NCI-H748 (cell line): ENCODE measurements at regions not wholly inside any gene's neighbourhood (a gene's known extent, or its start where the extent isn't known, plus 50 kb on each side); places are given as distances from the start of the nearest gene placed in this dataset.
"Not testable (repeated sequence)": the region's sequence is repeated elsewhere in the genome, so short reads cannot be mapped to it uniquely, and the experiment has no call there.

Source experiments
- DNase-seq: peaks from one replicate; lab custom pipeline; 2025; ENCODE audit not compliant: unreplicated experiment; lab: John Stamatoyannopoulos, UW

DNA sequence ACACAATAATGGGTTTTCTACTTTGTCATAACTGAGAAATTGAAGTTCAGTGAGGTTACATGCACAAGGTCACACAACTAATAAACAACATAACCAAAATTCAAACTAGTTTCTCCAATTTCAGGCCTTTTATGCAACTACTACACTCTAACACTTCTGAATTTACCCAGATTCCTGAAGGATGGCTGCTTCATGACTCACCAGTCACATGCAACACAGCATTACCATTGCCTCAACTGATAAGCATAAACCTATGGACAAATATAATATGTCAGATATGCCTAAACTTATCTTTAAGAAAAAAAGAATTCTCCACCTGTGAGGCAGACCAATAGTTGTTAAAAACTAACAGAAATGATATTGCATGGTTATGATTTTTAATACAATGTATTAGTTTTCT lies 586.5 kb upstream of the SLC8A1 start:
- no peak for DNase-seq

DNA sequence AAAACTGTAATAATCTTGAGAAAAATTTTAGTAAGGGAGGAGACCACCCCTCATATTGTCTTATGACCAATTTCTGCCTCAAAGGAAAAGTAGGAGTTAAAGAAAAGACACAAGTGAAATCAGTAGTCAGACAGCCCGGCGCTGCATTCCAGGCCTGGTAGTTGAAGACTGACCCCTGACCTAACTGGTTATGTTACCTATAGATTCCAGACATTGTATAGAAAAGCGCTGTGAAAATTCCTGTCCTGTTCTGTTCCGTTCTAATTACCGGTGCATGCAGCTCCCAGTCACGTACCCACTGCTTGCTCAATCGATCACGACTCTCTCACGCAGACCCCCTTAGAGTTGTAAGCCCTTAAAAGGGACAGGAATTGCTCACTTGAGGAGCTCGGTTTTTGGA lies 587.9 kb upstream of the SLC8A1 start:
- not testable (repeated sequence) for DNase-seq

DNA sequence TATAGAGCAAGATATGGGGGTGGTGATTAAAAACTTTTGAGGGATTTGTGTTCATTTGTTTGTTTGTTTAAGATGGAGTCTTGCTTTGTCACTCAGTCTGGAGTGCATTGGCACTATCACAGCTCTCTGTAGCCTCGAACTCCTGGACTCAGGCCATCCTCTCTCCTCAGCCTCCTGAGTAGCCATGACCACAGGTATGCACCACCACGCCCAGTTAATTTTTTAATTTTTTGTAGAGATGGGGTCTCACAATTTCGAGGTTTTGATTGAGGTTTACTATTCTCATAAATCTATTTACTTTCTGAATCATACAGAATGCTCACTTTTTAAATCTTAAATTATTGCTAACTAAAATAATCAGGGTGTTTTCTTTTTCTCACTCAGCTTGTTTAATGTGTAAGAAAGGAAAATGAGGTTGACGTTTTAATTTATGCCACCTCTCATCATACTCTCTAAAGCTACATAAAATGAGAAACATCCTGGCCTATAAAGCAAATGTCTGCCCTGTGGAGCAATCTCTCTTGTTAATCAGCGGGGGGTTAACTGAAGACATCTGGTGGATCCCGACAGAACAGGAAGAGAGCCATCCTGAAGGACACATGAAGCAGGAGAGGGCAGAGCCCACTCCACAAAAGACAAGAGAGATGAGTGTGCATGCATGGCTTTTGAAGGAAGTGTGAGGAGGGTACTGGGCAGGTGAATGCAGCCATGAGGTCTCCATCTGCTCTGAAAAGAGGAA lies 589.1 kb upstream of the SLC8A1 start:
- DNase-seq = no peak

GRCh38 chr2:41042343-41042742 lies 590.5 kb upstream of the SLC8A1 start:
- no peak for DNase-seq

DNA sequence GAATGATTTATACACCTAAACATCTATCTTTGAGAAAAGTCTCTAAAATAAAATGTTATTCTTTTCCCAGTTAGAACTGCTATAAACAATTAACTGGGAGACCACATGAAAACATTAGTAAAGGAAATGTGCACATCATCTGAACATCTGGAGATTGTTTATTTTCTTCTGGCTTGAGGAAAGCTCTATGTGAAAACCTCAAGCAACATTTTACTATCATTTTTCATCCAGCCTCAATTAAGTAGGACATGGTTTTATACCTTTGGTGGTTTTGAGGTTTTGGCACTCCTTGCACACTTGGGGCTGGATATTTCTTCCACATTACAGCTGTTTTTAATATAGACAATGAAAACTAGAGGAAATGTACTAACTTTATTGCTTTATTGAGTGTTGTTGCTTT lies 609.5 kb upstream of the SLC8A1 start:
- DNase-seq = no peak

DNA sequence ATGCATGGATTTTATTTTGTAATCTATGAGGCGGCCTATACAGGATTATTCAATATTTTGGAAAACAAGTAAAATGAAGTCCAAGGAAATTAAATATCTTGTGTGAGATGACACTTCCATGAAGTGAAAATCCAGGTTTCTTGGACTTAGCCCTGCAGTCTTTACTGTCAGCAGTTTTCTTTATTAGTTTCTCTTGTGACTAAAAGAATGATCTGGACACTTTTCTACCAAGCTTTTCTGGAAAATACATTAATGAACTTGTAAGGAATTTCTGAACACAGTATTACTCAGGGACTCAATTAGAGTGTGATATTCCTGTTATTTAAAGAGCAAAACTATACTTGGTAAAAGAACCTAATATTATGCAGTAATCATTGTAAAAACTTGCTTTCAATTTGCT lies 610.4 kb upstream of the SLC8A1 start:
- no peak for DNase-seq

DNA sequence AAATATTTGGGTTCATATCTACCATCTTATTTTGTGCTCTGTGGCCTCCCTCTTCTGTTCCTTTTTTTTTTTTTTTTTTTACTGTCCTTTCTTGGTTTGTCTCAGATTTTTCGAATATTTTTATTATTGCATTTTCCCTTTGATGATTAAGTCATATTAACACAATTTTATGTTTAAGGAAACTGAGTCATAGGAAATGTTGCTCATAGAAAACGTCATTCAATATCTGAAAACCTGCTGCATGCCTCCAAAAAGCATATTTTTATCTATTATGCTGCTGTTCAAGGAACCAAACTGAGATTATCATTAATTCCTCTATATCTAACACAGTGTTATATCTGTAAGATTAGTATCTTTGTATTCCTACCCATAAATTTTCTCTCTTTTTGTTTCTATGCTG lies 614.3 kb upstream of the SLC8A1 start:
- no peak for DNase-seq

DNA sequence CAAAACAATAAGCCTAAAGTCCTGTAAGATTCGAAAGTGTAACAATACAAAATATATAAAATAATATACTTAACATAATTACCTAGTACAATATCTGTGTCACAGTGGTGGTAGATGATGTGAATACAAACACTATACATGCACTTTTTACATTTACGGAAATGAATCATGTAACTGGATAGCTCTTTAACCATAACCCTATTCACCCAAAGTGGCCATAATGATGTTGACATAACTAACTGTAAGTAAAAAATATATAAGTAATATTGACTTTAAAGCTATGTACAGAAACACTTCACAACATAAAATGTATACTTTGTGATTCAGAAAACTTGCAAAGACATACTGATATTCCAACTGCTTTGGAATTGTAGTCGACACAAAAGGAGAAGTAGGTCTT lies 616.9 kb upstream of the SLC8A1 start:
- DNase-seq = peak; percentile 85

DNA sequence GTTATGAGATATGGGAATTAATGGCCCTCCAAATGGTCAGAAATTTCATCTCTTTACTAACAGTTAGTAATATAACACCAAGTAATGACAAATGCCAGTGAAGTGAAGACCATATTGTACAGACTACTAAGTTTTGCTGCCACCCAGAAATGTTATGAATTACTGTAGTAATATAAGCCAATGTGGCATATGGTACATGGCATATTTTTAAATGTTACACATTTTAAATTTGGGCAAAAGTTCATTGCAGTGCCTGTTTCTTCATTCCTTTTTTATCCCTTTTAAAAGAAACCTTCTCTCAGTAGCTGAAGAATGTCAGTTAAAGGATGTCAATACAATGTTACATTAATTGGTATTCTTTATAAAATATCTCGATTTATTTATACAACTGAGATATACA lies 626.5 kb upstream of the SLC8A1 start:
- no peak for DNase-seq

DNA sequence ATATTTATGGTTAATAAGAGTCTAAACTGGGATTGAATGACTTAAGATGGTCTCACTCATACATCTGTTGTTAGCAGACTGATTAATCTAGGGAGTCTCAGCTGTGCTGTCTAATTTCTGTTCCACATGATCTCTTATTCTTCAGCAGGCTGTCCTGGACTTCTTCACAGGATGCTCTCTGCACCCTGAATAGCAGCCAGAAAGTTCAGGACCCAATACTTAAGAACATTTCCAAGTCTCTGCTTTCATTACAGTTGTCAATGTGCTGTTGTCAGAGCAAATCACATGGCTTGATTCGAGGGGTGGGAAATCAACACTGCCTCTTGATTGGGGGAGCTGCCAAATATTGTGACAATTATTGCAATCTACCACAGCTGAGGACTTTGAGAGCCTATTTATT lies 627.1 kb upstream of the SLC8A1 start:
- DNase-seq = no peak

DNA sequence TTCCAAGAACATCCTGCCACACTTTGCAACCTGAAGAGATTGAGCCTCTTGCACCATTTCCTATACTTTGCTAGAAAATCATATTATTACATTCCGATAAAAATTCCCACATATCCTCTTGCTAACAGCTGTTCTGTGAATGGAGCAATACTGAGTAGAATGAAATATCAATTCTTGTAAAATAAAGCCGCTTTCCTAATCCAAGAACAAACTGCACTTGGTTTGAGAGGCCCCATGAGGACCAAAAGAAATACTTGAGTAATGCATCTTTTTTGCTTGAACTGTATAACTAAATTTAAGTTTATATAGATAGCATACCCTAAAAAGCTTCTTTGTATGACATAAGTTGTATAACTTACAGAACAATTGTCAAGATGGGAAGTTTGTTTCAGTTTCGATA lies 632.4 kb upstream of the SLC8A1 start:
- DNase-seq = no peak

- no peak for DNase-seq
These were observed 636.1 kb upstream of the SLC8A1 start for GRCh38 chr2:41087946-41088345.

DNA sequence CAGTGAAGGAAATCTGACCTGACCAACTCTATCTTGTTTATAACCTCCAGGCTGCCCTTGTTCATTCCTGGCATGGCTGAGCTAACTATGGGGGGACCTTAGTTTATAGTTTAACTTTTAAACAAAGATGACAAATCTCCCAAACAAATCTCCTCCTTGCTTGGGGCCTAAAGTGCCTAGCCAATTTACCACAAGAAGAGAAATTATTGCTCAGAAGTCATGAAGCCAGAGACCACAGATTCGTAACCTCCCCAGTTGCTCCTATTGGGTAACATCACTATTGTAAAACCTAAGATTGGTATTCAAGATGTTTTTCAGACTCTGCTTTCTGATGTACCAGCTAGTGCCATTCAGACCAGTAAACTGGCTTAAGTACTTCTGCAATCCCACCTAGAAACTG lies 649.4 kb upstream of the SLC8A1 start:
- no peak for DNase-seq

DNA sequence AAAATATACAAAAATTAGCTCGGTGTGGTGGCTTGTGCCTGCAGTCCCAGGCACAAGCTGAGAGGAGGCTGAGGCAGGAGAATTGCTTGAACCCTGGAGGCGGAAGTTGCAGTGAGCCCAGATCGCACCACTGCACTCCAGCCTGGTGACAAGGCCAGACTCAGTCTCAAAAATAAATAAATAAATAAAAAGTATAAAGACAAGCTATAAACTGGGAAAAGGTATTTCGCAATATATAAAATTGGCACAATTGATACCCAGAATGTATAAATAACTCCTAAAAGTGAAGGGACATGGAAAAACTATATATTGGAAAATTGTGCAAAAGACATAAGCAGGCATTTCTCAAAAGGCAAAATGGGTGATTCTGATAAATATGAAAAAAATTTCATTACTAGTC lies 657.9 kb upstream of the SLC8A1 start:
- no peak for DNase-seq

DNA sequence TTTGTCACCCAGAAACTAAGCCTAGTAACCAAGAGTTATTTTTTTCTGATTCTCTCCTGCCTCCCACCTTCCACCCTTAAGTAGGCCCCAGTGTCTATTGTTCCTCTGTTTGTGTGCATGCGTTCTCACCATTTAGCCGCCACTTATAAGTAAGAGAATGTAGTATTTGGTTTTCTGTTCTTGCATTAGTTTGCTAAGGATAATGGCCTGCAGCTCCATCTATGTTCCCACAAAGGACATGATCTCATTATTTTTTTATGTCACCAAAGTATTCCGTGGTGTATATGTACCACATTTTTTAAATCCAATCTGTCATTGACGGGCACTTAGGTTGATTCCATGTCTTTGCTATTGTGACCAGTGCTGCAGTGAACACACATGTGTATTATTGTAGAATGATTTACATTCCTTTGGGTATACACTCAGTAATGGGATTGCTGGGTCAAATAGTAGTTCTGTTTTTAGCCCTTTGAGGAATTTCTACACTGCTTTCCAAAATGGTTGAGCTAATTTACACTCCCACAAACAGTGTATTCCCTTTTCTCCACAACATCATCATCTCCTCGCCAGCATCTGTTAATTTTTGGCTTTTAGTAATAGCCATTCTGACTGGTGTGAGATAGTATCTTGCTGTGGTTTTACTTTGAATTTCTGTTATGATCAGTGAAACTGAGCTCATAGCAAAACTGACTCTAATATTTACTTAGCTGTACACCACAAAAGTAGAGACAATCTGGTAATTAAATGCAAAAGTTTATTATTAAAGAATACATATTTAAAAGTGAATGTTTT lies 660.1 kb upstream of the SLC8A1 start:
- DNase-seq = peak; percentile 4

GRCh38 chr2:41116106-41116797 lies 664.4 kb upstream of the SLC8A1 start:
- no peak for DNase-seq

DNA sequence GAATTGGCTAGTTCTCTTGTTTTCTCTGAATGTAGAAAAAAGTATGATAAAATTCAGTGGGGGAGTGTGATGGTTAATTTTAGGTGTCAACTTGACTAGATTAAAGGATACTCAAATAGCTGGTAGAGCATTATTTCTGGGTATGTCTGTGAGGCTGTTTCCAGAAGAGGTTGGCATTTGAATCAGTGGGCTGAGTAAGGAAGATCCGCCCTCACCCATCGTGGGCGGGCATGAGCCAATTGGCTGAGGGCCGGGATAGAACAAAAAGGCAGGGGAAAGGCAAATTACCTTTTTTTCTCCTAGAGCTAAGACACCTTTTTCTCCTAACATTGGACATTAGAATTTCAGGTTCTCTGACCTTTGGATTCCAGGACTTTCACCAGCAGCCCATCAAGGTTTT lies 667.6 kb upstream of the SLC8A1 start:
- DNase-seq = no peak

DNA sequence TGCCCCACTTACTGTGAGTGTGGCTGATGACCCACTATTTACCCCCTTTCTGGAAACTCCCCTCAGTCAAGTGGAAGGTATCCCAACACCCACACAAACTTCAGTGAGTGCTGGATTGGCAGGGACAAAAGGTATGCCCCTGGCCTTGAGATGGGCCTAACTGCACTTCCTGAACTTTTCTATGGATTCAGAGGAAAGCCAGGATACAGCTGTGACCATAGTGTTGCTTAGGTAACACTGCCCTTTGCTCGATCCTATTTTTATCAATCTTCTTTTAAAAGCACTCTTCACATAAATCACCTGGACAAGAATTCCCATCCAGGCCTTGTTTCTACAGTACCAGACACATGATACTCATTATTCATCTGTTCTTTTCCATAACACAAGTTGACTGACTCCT lies 671.5 kb upstream of the SLC8A1 start:
- no peak for DNase-seq

GRCh38 chr2:41127351-41127750 lies 675.5 kb upstream of the SLC8A1 start:
- DNase-seq = peak; percentile 19

DNA sequence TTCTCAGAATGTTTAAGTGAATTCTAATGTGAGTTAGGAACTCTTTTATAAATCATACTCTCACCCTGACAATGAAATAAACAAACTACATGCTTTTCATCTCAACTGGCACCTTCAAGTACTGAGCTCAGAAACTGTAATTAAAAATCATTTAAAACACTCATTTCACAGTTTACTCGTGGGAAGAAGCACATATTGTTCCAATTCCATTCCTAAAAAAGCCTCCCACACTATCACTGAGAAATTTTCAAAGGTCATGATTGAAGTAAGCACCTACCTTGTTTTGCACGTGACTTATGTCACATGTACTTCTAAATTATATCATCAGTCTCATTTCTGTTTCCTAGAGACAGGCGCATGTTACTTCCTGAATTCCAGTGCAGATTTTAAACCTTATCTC lies 678.1 kb upstream of the SLC8A1 start:
- DNase-seq = no peak

DNA sequence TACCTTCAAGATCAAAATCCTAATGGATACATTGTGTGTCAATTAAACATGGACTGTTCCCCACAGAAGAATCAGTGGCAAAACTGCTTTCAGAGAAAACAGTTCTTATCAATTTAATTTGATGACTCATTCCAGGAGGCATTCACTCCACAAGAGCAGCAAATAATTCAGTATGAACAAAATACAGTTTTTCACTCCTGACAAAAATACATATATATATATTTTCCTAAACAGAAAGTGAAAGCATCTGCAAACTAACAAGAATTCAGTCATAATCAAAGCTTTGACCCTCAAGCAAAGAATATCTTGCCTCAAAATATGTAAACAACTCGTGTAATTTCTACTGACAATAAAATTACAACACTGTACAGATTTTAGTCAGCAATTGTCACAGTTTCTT lies 685.1 kb upstream of the SLC8A1 start:
- no peak for DNase-seq

DNA sequence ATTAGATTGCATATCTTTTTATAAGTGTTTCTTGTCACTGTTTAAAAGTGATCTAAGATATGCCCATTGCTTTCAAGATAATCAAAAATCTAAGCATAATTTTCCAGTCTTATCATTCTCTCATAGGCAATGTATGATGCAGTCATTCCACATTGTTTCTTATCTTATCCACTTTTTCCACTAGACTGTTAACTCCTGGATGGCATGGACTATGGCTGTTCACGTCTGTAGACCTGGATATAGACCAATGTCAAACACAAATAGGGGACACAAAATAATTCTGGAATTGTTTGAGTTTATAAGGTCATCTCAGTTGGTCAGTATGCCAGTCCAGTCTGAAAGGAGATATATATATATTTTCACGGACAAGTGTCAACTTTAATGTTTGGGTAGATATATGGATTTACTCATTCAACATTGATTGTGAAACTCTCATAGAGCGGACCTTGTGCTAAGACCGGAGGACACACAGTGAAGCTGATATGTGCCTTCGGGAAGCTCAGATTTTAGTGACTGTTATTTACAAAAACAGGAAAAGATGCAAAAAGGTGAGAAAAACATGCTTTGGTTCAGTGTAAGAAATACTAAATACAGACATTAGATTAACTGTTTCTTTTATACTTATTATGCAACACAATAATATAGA lies 689.4 kb upstream of the SLC8A1 start:
- no peak for DNase-seq
